HG03565 (cell line): ENCODE measurements at regions not wholly inside any gene's neighbourhood (a gene's known extent, or its start where the extent isn't known, plus 50 kb on each side); places are given as distances from the start of the nearest gene placed in this dataset.

Source experiments
- ATAC-seq: cut with Tn5 transposase; IDR thresholded peaks from one replicate; pipeline ENCODE4 v1.9.1; 2021; ENCODE audit warnings: mild to moderate bottlenecking, moderate library complexity; ENCODE audit not compliant: unreplicated experiment

GRCh38 chr10:31262672-31263071, 56.3 kb upstream of the ZEB1 start:
- ATAC-seq: no peak

GRCh38 chr10:31263903-31264302, 55.1 kb upstream of the ZEB1 start:
- ATAC-seq: no peak

- no peak for ATAC-seq
These were observed 50.3 kb upstream of the ZEB1 start for GRCh38 chr10:31268444-31269303.
